Spleen (tissue), 11 donors: ENCODE measurements at regions not wholly inside any gene's neighbourhood (a gene's known extent, or its start where the extent isn't known, plus 50 kb on each side); places are given as distances from the start of the nearest gene placed in this dataset.

Experiments
- DNase-seq: peaks from one replicate; pipeline ENCODE4 v3.0.0-alpha.2; 2020
- H3K27ac ChIP-seq, 8 donors: fragments of 200-600 bp; sonication (generic) in 7 of 8; 1 replicate in 4 of 8; 2 replicates in 4 of 8; pipeline versions ENCODE4 v1.5.0 to v1.8.0; 2016 to 2021; ENCODE audit warnings: inconsistent platforms in 4 of 8, mild to moderate bottlenecking in 4 of 8, moderate library complexity in 1 of 8
- H3K27me3 ChIP-seq, 7 donors: fragments of 200-600 bp; sonication (generic) in 6 of 7; replicated peaks in 1 of 7; 1 replicate in 4 of 7; 2 replicates in 3 of 7; pipeline versions ENCODE4 v1.5.0 to v1.8.0; 2016 to 2021; ENCODE audit warnings: inconsistent platforms in 3 of 7, mild to moderate bottlenecking in 1 of 7
- H3K36me3 ChIP-seq, 6 donors: fragments of 200-600 bp; sonication (generic) in 5 of 6; 1 replicate in 4 of 6; 2 replicates in 2 of 6; pipeline versions ENCODE4 v1.5.0 to v1.8.0; 2016 to 2021; ENCODE audit warnings: inconsistent platforms in 2 of 6
- H3K4me1 ChIP-seq, 6 donors: fragments of 200-600 bp; sonication (generic) in 5 of 6; 1 replicate in 3 of 6; 2 replicates in 3 of 6; pipeline versions ENCODE4 v1.5.0 to v1.8.0; 2016 to 2021; ENCODE audit warnings: inconsistent platforms in 3 of 6
- H3K4me3 ChIP-seq, 8 donors: fragments of 200-600 bp; sonication (generic) in 7 of 8; 1 replicate in 4 of 8; 2 replicates in 4 of 8; pipeline versions ENCODE4 v1.5.0 to v1.8.0; 2016 to 2021; ENCODE audit warnings: inconsistent platforms in 4 of 8, mild to moderate bottlenecking in 4 of 8, moderate library complexity in 2 of 8
- H3K9me3 ChIP-seq, 8 donors: fragments of 200-600 bp; sonication (generic) in 7 of 8; 1 replicate in 4 of 8; 2 replicates in 4 of 8; pipeline versions ENCODE4 v1.5.0 to v1.8.0; 2016 to 2021; ENCODE audit warnings: inconsistent platforms in 4 of 8
- CTCF ChIP-seq, 11 experiments: fragments of 200-600 bp in 7 of 11; fragments of 450-650 bp in 4 of 11; sonication (generic) in 4 of 11; IDR thresholded peaks in 8 of 11; conservative IDR thresholded peaks in 3 of 11; 1 replicate in 7 of 11; 2 replicates in 4 of 11; pipeline versions ENCODE4 v1.4.0 to v1.8.0; 2016 to 2021; ENCODE audit warnings: antibody characterized with exemption in 11 of 11, inconsistent platforms in 4 of 11, mild to moderate bottlenecking in 1 of 11
- POLR2A ChIP-seq, 3 donors: fragments of 450-650 bp; IDR thresholded peaks; one replicate each; pipeline ENCODE4 v1.5.1; 2017; ENCODE audit warnings: antibody characterized with exemption in 3 of 3, mild to moderate bottlenecking in 1 of 3
- POLR2AphosphoS5 ChIP-seq, 3 donors: sonication (generic); formaldehyde crosslinking; IDR thresholded peaks; one replicate each; pipeline ENCODE4 v1.5.1; 2017; ENCODE audit warnings: antibody characterized with exemption in 3 of 3
- WGBS, 5 donors: extraction: QIAGEN DNeasy Blood & Tissue Kit in 3 of 5; methylation state at CpG; one replicate each; pipeline versions ENCODE4 v1.1.5 to v1.1.7; 2013 to 2018; 5-methylcytosine and 5-hydroxymethylcytosine counted together
- intact Hi-C: fragments of 100-400 bp; cut with DNase I; formaldehyde crosslinking; loops from one replicate; pipeline ENCODE4 v1.15.0; 2023; ENCODE audit warnings: low total_unique reads
- donor health status: healthy with polysubstance abuse.
- donor health status: DM: no; HTN: no; CAD: no; lungs with moderate emphysema.
- donor health status: DM: no; HTN: no; CAD: no.
- donor health status: Bipolar disorder and iron deficiency.
- donor health status: healthy.
- donor health status: DM: no; HTN: no; CAD: no.
- donor health status: DM: yes; HTN: yes; CAD: no.

- TF ChIP-seq CTCF (IDR thresholded peaks at IDR 0.05 in 8 of 11, conservative IDR thresholded peaks at IDR 0.05 in 3 of 11) (no peak), POLR2AphosphoS5 (IDR thresholded peaks at IDR 0.05) (no peak), POLR2A (IDR thresholded peaks at IDR 0.05) (no peak)
- intact Hi-C loops, result no loop called here
- Histone ChIP-seq H3K4me1 (no peaks in the 10 kb centered on the region), H3K4me3 (no peak overlapping the region), H3K27me3 (no peaks in the 10 kb centered on the region), H3K9me3 (peaks cover 0 to 5% (median 0%) of the 10 kb centered on the region in 8 donors), H3K27ac (no peak overlapping the region), H3K36me3 (no peaks in the 10 kb centered on the region)
- no peak for DNase-seq
Observed at GRCh38 chr14:34090451-34090850, 139.6 kb upstream of the EGLN3 start.

- no peak for TF ChIP-seq POLR2A (IDR thresholded peaks at IDR 0.05)
- TF ChIP-seq POLR2AphosphoS5 (IDR thresholded peaks at IDR 0.05), result no peak
- no peak for TF ChIP-seq CTCF (IDR thresholded peaks at IDR 0.05 in 8 of 11, conservative IDR thresholded peaks at IDR 0.05 in 3 of 11)
- no peak overlapping the region for H3K27ac ChIP-seq
- no peak overlapping the region for H3K4me3 ChIP-seq
- no peaks in the 10 kb centered on the region for H3K4me1 ChIP-seq
- intact Hi-C loops, result no loop called here
- peaks cover 0 to 5% (median 0%) of the 10 kb centered on the region in 8 donors for H3K9me3 ChIP-seq
- H3K36me3 ChIP-seq, result no peaks in the 10 kb centered on the region
- WGBS, 5 donors, result 35 to 49% (median 42%) methylated on average over 2 of the region's 2 CpGs
- H3K27me3 ChIP-seq, result no peaks in the 10 kb centered on the region
- no peak for DNase-seq
Observed at GRCh38 chr14:34088914-34089313, 138.0 kb upstream of the EGLN3 start.

GRCh38 chr14:34087571-34087970 lies 136.7 kb upstream of the EGLN3 start:
- peaks cover 0 to 5% (median 0%) of the 10 kb centered on the region in 8 donors for H3K9me3 ChIP-seq
- H3K36me3 ChIP-seq, result no peaks in the 10 kb centered on the region
- no peak overlapping the region for H3K4me3 ChIP-seq
- DNase-seq, result no peak
- TF ChIP-seq CTCF (IDR thresholded peaks at IDR 0.05 in 8 of 11, conservative IDR thresholded peaks at IDR 0.05 in 3 of 11) (no peak), POLR2AphosphoS5 (IDR thresholded peaks at IDR 0.05) (no peak), POLR2A (IDR thresholded peaks at IDR 0.05) (no peak)
- H3K27me3 ChIP-seq, result no peaks in the 10 kb centered on the region
- intact Hi-C loops, result no loop called here
- WGBS, 5 donors, result 90 to 95% (median 94%) methylated on average over 3 of the region's 3 CpGs
- no peak overlapping the region for H3K27ac ChIP-seq
- H3K4me1 ChIP-seq, result no peaks in the 10 kb centered on the region

GRCh38 chr14:34086223-34086757 lies 135.4 kb upstream of the EGLN3 start:
- TF ChIP-seq CTCF (IDR thresholded peaks at IDR 0.05 in 8 of 11, conservative IDR thresholded peaks at IDR 0.05 in 3 of 11), result no peak
- 79 to 92% (median 83%) methylated on average over 2 of the region's 2 CpGs for WGBS, 5 donors
- intact Hi-C loops, result no loop called here
- H3K27me3 ChIP-seq, result no peaks in the 10 kb centered on the region
- H3K4me1 ChIP-seq, result no peaks in the 10 kb centered on the region
- no peaks in the 10 kb centered on the region for H3K36me3 ChIP-seq
- H3K4me3 ChIP-seq, result no peak overlapping the region
- H3K9me3 ChIP-seq, result peaks cover 0 to 5% (median 0%) of the 10 kb centered on the region in 8 donors
- DNase-seq, result no peak
- H3K27ac ChIP-seq, result no peak overlapping the region
